Choroid plexus epithelial cell (primary cell): ENCODE measurements at regions not wholly inside any gene's neighbourhood (a gene's known extent, or its start where the extent isn't known, plus 50 kb on each side); places are given as distances from the start of the nearest gene placed in this dataset.
A peak's percentile ranks its signal among the peaks of the same experiment; 100 is the strongest.
"Not testable (repeated sequence)": the region's sequence is repeated elsewhere in the genome, so short reads cannot be mapped to it uniquely, and the experiment has no call there.

ENCODE experiments used
- DNase-seq: peaks from one replicate; pipeline ENCODE4 v3.0.0-alpha.2; 2010; ENCODE audit warnings: low read depth
- H3K4me3 ChIP-seq: 2 replicates; pipeline ENCODE4 v1.5.1; 2011; ENCODE audit warnings: low read depth, mild to moderate bottlenecking, control low read depth, low read length, moderate library complexity
- TF ChIP-seq, protein P1 (sequence below): conservative IDR thresholded peaks from 2 replicates; pipeline ENCODE4 v1.5.1; 2011; ENCODE audit warnings: low read depth, mild to moderate bottlenecking, control low read depth, inconsistent platforms, low read length, moderate library complexity

DNA sequence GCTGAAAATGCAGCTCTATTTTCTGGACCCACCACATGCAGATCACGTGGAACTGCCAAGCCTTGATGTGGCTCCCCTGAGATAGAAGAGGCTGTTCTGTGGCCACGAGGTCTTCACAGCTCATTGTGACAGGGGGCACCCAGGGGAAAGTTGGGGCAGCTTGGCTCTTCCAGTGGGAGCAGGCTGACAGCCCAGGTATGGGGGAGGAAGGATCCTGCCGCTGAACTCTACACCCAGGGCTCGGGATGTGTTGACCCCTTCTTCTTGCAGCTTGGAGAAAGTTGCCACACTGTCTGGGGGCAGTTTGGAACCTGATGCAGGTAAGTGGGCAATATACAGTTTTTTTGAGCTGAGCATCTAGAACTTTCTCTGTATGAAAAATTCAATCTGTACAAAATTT lies 133.6 kb upstream of the PITX1 start:
- no peak for DNase-seq
- H3K4me3 ChIP-seq, result no peak overlapping the region
- TF ChIP-seq, protein P1, sequence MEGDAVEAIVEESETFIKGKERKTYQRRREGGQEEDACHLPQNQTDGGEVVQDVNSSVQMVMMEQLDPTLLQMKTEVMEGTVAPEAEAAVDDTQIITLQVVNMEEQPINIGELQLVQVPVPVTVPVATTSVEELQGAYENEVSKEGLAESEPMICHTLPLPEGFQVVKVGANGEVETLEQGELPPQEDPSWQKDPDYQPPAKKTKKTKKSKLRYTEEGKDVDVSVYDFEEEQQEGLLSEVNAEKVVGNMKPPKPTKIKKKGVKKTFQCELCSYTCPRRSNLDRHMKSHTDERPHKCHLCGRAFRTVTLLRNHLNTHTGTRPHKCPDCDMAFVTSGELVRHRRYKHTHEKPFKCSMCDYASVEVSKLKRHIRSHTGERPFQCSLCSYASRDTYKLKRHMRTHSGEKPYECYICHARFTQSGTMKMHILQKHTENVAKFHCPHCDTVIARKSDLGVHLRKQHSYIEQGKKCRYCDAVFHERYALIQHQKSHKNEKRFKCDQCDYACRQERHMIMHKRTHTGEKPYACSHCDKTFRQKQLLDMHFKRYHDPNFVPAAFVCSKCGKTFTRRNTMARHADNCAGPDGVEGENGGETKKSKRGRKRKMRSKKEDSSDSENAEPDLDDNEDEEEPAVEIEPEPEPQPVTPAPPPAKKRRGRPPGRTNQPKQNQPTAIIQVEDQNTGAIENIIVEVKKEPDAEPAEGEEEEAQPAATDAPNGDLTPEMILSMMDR, result no peak

DNA sequence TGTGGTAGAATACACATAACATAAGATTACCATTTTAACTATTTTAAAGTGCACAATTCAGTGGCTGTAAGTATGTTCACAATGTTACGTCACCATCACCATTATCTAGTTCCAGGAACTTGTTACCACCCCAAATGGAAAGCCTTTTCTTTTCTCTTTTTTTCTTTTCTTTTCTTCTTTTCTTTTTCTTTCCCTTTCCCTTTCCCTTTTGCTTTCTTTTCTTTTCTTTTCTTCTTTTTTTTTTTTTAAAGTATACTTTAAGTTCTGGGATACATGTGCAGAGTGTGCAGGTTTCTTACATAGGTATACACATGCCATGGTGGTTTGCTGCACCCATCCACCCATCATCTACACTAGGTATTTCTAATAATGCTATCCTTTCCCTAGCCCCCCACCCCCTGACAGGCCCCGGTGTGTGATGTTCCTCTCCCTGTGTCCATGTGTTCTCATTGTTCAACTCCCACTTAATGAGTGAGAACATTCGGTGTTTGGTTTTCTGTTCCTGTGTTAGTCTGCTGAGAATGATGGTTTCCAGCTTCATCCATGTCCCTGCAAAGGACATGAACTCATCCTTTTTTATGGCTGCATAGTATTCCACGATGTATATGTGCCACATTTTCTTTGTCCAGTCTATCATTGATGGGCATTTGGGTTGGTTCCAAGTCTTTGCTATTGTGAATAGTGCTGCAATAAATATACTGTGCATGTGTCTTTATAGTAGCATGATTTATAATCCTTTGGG lies 131.0 kb upstream of the PITX1 start:
- not testable (repeated sequence) for H3K4me3 ChIP-seq, DNase-seq

DNA sequence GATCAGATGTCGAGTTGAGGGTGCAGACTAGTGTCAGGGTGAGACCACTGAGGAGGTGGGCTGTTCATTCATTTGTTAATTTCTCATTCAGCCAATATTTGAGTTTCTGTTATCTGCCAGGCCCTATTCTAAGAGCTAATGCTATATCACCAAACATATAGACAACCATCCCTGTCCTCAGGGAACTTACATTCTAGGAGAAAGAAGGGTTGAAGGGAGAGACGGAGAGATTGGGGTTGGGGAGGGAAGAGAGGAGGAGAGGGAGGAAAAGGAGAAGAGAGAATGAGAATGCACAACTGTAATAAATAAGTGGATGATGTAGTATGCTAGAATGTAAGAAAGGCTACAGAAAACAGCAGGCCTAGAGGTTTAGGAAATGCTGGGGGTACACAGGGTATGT lies 129.9 kb upstream of the PITX1 start:
- TF ChIP-seq, protein P1, result no peak
- no peak for DNase-seq
- no peak overlapping the region for H3K4me3 ChIP-seq

DNA sequence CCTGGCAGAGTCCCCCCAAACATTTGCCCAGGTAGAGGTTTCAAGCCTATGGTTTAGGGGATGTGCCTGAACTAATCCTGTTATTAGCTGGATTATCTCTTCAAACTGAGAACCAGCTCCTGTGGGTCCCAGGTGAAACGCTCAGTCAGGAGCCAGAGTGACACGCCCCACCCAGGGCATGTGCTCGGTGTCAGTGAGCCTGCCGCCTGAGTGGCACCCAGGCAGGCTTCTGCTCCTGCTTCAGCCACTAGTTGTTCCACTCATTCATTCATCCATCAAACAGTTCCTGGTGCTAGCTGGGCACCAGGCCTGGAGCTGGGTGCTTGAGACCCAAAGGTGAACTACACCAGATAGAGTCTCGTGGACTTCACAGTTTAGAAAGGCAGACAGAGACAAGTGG lies 129.4 kb upstream of the PITX1 start:
- TF ChIP-seq, protein P1, result no peak
- no peak for DNase-seq
- no peak overlapping the region for H3K4me3 ChIP-seq

DNA sequence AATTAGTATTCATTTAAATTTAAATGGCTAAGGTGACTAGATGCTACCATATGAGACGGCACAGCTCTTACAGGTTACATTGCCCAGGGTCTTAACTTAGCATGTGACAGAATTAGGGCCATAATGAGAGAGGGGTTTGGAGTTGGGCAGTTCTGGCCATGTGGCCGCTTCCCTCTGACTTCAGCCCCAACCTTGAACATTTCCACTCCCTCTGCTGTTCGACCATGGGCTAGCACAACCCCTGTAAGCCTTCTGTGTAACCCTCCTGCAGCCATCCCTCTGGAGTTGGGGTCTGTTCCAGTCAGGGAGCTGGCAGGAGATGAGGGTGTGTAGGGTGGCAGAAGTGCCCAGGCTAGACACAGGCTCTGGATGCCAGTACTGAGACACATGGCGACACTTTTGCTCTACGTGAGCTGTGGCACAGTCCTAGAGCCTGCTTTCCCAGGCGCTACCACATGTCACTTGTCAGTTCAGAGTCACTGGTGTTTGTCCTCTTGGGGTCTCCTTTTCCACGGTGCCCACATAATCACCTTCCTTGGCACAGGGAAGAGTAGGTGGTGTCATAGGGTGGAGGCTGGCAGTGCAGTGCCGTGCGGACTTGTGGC lies 128.7 kb upstream of the PITX1 start:
- DNase-seq, result no peak
- TF ChIP-seq, protein P1, result peak; percentile 26
- no peak overlapping the region for H3K4me3 ChIP-seq

DNA sequence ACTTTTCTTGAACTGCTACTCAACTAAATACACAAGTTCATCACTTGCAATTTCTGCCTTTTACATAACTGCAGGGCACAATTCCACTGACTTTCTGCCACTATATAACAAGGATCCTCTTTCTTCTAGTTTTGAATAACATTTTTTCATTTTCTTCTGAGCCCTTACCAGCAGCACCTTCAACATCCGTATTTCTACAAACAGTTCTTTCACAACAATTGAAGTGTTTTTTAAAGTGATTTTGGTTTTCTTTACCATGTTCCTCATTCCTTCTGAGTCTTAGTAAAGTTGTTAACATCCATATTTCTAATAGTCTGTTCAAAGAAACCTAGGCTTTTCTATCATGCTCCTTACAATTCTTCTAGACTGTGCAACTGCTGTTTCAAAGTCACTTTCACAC lies 127.2 kb upstream of the PITX1 start:
- no peak for DNase-seq
- TF ChIP-seq, protein P1, result no peak
- H3K4me3 ChIP-seq, result no peak overlapping the region

DNA sequence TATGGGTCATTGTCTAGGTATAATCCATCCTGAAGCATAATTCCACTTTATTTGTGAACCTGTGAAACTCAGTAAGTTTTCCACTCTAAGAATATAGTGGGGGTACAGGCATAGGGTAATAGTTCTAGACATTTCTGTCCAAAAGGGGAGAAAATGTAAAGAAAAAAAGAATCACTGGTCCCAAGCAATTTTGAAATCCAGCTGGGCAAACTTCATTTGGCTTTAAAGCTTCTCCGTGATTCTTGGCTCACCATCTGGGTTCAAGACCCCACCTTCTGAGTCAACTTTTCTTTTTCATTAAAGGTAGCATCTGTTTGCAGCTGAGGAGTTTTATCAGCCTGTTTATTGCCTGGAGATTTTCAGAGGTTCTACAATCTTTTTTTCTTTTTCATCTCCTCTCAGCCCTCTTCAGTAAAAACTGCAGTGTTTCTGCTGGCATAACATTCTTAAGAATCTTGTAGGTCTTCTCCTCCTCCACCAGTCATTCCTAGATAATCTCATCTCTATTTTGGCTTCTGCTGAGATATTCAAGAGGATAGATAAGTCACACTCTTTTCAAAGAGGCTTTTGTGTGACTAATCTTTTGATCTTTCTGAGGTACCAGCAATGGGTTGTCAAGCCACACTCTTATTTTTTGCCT lies 126.1 kb upstream of the PITX1 start:
- DNase-seq, result no peak
- TF ChIP-seq, protein P1, result no peak
- no peak overlapping the region for H3K4me3 ChIP-seq
